Effector CD4-positive, alpha-beta T cell (primary cell): ENCODE measurements at regions not wholly inside any gene's neighbourhood (a gene's known extent, or its start where the extent isn't known, plus 50 kb on each side); places are given as distances from the start of the nearest gene placed in this dataset.

Experiments used
- DNase-seq: peaks from one replicate; pipeline ENCODE4 v3.0.0-alpha.2; 2020

DNA sequence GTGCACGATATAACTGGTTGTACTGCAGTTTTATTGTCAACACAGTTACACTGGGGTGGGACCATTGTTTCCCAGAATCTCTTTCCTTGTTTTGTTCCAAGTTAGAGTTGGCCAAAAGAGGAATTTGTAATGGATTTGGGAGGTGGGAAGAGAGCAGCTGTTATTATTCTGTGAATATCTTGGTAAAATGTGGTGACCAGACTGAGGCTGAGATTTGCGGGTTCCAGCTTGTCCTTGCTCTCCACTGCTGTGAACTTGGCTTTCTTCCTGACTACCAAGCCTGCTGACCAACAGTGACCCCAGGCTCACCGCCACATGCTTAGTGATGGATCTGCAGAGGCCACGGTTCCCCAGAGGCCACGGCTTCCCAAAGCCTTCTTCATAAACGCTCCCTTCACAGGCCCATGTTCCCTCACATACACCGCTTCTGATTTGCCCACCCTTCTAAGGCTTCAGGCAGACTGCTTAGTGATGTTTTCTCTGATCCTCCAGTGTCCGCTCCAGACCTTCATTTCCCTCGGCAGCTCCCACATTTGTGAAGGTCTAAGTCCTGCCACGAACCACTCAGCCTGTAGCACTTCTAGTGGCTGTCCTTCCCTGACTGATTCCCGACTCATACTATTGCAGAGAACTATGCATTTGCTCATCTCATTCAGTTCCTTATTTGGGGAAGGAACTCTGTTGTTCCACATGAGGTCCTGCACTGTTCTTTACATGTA, 525.5 kb upstream of the RGMA start:
- no peak for DNase-seq

DNA sequence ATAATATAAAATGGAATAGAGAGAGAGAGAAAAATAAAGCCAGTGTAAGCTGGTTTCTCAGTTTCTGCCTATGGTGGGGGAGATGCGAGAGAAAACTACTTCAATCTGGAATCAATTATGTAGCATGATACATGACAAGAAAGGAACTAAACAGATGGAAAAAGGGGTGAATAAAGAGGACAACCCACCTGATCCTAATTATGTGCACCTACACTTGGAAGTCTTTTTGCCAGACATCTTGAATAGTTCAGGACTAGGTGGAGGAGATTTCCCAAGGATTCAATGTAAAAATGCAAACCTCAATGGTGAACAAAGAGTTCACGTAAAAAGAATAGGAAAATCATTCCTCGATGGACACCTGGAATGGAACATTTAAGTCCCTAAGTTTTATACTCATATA, 524.4 kb upstream of the RGMA start:
- DNase-seq: no peak

DNA sequence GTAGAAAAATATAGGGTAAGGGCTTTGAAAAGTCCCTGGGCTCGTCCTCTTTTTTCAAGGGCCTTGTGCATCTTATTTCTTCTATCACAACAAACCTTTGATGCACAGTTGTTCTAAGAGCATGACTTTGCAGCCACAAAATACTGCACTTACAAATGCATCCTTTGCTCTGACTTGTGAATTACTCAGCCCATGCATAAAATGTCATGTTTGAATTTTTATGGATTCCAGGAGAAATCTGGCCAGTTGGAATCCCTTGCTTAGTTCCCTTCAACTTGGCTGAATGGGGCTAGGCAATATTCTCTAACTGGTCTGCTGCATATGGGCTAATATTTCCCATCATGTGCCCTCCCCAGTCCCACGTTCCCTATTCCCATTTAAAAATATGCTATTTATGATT, 523.9 kb upstream of the RGMA start:
- DNase-seq: no peak

DNA sequence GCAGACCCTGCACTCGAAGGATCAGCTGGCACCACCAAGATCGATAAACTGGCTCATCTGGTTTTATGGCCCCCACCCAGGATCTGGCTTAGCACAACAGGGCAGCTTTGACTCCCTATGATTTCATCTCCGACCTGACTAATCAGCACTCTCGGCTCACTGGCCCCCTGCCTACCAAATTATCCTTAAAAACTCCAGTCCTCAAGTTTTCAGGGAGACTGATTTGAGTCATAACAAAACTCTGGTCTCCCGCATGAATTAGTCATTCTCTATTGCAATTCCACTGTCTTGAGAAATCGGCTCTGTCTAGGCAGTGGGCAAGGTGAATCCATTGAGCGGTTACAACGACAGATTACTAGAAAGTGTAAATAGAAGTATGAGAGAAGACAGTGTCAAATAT, 521.9 kb upstream of the RGMA start:
- DNase-seq: no peak

DNA sequence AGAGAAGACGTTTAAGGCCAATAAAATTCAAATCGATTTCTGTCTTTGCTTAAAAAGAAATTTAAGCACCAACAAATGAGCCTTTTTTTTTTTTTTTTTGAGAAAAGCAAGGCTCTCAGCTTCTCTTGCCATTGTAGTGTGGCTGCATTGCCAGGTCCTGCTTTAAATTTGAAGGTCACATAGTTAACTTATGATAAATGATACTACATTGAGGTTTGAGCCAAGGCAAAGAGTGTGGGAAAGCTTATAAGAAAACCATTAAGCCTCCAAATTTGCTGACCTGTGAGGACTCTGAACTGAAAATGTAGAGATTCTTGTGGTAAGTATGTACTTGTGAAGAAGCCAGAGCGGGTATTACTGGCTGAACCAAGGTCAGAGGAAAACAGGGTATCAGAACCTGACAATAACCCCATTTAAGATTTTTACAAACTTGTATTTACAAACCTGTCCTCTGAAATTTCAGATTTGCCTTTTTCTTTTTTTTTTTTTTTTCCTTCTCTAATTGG, 519.7 kb upstream of the RGMA start:
- no peak for DNase-seq

DNA sequence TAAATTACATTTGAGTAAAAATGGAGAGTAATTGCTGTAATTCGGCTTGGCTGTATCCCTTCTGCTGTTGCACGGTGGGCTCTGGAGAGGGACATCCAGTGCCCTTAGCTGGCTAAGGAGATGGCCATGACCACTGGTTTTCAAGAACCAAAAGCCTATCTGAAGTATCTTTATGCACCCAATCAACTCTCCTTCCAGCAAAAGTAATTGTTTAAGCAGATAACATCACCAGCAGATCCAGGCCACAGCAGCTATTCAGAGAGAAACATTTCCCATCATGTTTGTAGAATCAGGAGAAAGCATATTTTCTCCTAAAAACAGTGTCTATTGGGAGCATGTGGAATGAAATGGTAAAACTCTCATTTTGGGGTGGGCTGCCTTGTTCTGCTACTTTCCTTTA, 514.5 kb upstream of the RGMA start:
- no peak for DNase-seq

DNA sequence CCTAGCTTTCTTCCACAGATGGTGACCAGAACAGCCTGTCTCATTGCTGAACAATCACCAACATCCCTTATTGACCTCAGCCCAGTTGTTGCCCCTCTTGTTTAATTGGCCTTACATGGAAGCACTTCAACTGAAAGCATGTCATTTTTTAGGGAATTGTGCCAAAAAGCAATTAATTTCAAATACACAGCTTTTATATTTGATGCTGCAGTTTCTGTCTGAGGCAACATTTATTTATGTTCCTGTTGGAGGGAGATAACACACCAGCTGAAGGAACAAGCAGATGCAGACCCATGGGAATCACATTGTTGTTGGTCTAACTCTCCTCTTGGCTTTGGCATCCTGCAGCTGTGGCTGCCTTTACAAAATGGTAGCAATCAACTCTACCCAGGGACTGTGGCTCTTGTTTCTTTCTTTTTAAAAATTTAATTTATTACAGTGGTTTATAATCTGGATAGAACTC, 498.1 kb upstream of the RGMA start:
- no peak for DNase-seq

DNA sequence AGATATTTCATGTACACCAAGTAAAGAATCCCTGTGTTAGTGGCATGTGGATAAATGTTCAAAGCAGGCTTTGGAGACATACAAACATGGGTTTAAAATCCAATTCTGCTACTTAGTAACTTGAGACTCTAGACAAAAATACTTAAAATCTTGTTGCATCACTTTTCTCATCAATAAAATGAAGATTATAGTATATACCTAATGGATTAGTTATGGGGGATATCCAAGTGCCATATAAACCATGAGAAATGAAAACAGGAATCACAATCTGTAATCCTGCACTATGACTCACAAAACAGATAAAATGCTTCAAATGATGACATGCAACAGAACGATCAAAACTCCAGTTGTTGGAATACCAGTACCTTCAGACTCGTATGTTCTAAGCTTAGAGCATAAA, 496.0 kb upstream of the RGMA start:
- DNase-seq: no peak

DNA sequence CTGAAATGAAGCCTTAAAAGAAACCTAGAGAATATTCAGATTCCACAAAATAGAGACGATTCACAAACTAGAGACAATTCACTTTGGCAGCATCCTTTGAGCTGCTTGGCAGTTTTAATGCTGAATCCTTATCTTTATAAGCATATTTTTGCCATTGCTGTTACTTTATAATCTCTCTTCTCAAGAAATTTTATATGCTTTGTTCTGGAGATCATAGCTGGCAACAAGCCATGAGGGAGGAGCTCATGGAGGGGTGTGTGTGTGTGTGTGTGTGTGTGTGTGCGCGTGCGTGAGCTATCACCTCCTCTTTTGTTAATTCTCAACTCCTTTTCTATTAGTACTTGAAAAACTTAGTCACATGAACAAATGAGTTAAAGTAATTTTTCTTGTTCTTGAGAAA, 495.0 kb upstream of the RGMA start:
- no peak for DNase-seq

DNA sequence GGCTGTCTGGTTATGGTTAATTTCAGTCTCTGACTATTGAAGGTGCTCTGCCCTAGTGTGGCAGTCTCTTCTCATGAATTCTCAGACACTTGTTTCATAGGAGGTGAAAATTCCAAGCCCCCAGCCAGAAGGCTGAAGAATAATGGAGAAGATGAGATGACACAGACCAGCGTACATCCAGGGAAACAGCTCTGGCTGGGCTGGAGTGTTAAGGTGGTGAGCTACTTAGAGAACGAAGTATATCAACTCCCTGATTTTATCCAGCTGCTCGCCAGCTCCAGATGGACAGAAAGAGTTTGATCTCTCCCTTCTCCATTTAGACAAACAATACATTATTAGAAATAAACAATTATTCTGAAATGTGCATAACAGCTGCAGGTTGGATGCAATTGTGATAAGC, 494.5 kb upstream of the RGMA start:
- no peak for DNase-seq

DNA sequence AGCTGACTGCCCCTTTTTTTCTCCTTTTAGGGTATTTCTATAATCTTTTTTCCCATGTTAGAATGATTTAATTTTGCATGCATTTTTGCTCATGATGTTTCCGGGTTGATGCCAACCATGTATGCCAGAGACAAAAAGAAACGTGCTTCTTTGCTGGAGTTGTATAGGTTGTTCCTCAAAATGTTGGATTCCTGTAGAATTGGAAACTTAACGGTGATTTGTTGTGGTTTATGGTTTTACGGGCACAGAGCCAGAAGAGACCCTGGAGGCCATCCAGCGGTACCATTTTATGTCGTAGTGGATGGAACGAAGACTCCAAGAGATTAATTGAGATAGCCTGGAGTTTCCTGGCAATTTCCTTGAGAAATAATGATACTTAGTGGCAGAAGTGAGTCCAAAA, 481.5 kb upstream of the RGMA start:
- DNase-seq: no peak

DNA sequence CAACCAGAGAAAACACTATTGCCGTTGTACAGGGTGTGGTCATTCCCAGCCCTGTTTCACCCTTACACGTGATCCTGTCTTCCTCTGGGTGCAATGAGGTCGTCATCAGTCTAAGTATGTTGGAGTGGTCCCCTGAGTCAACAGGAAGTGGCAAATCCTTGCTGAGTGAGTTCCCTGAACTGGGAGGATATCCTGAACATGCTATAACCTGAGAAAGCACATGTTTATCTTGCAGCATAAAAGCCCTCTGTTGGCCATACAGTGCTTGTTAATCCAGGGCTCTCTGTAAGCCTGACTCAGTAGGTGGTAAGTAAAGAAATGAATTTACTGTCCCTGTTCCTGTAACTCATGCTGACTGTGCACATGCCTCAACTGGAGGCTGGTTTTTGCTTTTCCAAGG, 477.8 kb upstream of the RGMA start:
- DNase-seq: no peak

DNA sequence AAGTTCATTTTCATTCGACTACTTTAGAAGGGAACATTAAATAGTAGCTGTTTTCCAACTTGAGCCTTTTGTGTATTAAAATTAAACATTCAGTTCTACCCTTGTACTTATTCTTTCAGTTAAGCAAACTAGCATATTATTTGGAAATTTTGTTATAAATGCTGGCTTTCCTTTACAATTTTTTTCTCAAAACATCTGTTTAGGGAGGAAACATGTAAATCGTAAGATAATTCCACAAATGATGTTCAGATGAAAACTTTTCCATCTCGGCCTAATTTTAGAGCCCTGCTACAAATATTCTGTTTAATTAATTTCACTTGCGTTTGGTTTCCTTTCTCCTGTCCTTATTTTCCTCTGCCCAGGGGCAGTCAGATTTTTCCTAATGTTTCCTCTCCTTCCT, 476.2 kb upstream of the RGMA start:
- DNase-seq: no peak

DNA sequence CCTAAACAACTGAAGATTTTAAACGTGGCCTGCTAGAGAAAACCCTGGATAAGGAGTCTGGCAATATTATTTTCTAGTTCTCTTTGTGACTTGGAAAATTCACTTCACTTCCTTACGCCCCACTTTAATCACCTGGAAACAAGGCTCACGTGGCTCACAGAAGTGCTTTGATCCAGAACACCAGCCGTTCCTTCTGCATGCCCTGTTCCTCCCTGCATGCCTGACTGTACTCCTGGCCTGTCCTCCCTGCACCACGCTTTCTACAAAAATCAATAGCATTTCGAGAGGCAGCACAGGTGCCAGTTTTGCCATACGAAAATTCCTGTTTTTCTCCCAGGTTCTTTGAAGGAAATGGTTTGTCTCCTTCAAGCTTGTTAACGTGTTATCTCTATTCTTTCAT, 474.2 kb upstream of the RGMA start:
- DNase-seq: no peak

DNA sequence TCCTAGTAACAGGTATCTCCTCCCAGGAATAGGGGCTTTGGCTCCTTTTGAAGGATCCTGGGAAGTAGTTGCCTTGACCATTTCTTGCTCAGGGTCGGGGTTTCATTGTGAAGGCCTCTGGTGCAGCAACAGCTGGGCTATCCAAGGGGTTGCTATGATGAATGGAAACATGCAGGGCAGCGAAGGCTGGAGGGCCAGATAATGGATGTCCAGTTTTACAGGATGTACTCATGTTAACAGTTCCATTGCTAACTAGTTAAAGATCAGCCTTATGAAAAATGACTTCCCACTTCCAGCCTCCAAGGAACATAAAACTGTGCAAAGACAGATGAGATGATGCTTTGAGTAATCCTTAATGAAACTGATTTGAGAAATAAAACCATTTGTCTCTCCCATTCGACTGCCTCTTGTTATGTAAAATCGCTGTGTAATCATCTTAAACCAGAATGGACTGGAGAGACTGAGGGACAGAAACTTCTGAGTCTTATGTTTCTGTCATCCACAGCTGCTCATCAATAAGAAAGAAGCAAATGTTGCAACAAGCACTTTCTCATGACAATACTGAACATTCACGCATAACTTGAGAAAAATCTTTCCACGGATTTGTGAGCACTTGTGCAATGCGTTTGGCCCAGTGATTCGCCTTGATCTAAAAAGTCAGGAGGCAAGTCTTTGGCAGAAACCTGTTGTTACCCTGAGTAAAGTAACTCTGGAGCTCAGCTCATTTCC, 473.5 kb upstream of the RGMA start:
- no peak for DNase-seq

DNA sequence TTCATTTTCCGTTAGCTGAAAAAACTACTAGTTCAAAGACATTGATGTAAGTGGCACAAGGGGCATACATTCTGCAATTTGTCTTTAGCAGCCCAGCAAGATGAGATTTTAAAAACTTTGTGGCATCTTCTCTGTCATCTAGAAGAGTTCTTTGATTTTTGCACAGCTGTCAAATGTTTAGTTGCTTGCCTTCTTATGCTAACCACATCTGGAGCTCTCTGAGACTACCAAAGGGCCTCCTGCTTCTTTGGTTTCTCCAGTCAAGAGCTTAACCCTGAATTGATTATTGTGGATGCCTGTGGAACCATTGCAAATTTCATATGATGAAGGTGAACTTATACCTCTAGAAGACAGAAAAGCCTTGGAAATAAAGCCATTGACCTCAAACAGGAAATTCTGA, 468.7 kb upstream of the RGMA start:
- no peak for DNase-seq

DNA sequence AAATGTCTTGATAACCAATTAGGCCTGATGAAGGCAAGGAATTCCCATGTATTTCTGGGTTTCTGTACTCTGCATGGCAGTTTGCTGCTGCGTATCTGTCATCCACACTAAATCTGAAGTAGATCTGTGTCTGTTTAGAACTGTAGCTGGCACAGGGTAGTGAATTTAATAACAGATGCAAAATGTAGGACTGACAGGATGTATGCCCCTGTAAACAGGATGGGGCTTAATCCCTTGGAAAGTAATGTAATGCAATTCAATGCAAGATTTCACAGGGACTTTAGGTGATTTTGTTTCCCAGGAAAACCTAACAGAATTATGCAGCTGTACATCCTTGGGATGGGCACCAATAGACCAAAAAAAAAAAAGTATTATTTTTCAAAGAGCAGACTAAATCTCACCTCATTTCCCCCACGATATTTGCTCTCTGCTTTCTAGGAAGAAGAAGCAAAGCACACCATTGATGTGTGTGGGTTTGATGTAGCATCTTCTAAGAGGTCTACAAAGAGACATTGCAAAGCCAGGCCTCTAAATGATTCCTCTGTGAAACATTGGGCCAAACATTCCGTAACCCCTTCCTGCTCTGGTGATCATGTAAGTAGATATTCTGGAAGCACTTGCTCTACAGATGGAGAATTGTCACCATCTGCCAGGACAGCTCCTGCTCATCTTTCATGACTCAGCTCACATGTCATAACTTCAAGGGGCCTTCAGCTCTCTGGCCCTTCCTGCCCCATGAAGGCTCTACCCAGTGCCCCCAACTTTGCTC, 464.3 kb upstream of the RGMA start:
- DNase-seq: no peak

DNA sequence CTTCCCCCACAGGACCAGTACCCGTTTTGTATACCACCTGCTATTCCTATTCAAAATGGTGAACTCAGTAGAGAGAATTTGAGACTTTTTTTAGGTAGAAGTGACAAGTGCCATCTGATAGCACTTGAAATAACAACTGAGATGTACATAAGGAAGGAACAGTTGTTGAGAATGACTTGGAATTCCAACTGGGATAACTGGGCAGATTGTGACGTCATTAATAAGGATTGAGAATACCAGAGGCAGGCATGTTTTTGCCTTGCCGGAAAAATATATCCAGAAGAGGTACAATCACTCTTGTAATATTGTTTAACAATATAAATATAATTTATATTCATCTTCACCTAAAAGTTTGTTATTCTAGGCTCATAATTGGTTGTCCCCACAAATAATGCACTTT, 454.1 kb upstream of the RGMA start:
- DNase-seq: no peak

DNA sequence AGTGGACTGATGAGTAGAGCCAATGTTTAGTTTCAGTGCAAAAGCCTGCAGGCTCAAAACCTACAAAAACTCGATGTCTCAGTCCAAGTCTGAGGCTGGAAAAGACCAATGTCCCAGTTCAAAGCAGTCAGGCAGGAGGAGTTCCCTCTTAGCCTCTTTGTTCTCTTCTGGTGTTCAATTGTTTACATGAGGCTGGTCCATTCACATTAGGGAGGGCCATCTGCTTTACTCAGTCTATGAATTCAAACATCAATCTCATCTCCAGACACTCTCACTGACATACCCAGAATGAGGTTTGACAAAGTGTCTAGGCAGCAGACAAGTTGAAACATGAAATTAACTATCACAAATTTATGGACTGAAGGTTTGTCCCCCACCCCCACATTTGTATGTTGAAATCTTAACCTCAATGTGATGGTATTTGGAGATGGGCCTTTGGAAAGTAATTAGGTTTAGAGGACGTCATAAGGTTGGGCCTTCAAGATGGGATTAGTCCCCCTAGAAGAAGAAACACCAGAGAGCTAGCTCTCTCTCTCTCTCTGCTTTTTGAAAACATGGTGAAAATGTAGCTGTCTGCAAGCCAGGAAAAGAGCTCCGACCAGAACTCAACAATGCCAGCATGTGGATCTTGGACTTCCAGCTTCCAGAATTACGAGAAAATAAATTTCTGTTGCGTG, 438.5 kb upstream of the RGMA start:
- no peak for DNase-seq

DNA sequence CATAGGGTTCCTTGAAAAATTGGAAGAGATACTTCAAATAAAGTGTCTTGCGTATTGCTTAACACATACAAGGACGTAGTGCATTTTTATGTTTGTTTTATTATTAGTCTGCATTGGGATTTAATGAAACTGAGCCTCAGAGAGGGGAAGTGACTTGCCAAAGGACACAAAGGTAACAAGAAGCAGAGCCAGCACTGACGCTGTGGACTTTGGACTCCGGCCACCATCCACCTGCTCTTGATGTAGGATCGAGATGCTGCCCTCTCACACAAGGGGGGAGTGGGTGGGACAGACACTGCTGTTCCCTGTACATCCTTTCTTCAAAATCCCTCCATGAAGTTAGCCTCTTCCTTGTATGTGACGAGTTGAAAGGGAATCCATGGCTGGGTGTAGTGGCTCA, 435.4 kb upstream of the RGMA start:
- no peak for DNase-seq

DNA sequence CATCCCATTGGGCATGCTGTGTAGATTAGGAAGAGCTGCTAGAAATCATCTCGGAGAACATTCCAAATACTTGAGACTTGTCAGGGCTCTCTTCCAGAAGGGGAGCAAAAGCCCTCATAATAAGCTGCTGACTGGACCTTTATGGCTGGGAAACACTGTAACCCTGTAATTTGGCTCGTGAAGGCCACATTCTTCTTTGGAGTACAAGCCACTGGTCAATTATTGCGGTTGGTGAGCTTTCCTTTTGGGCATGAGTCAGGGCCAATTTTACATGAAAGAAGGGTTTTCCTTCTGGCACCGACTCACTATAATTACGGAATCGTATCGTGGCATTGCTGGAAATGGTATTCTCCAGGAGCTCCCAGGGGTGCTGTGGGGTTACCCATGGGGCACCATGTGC, 434.5 kb upstream of the RGMA start:
- no peak for DNase-seq

DNA sequence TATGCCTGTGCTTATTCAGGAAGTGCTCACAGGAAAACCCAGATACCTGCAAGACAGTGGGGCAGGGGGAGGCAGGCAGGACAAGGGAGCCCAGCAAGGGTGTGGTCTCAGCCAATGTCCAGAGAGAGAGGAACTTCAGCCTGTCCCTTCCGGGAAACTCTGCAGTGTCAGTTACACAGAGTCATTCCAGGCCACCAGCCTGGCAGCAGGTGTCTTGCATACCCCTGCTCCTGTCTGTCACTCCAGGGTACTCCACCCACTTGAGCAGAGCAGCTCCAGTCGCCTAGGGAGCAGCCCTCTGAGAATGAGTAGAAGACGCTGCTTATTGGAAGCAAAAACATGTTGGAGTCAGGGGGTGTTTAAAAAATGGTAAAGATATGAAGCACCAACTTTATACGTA, 431.2 kb upstream of the RGMA start:
- no peak for DNase-seq

DNA sequence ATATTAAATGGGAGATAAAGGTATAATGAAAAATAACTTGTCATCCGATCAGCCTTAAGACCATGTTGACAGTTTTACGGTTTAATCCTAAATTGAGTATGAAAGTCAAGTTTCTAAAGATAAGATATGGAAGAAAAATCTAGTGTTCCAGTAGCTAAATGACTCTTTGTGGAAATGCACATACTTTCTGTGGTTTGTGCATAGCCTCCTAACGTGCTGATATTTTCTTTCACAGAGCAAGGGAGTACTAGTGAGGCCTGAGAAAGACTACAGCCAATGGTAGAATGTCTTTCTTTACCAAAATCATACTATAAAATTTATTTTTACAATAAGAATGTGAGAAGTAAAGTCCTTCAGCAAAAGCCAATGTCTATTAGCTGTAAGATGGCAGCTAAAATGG, 430.6 kb upstream of the RGMA start:
- DNase-seq: no peak
